ENCODE measurements at regions not wholly inside any gene's neighbourhood (a gene's known extent, or its start where the extent isn't known, plus 50 kb on each side); places are given as distances from the start of the nearest gene placed in this dataset.

DNA sequence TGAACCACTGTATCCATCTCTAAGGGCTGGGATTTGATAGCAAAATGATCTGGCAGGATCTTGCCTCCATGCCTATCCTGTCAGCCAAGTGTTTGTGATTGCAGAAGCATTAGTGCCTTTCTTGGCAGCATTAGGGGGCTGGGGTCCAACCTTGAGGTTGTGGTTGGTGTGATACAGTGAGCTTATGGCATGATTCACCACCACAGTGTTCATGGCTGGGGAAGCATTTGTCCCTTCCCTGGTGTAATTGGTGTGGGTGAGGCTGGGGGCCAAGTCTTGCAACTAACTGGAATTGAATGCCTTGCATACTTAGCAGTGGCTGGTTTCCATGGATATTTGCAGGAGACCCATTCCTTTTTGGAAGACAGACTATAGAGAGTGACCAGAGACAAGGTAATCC is 271.0 kb upstream of the TBL1XR1 start:
- TF ChIP-seq, protein P1, sequence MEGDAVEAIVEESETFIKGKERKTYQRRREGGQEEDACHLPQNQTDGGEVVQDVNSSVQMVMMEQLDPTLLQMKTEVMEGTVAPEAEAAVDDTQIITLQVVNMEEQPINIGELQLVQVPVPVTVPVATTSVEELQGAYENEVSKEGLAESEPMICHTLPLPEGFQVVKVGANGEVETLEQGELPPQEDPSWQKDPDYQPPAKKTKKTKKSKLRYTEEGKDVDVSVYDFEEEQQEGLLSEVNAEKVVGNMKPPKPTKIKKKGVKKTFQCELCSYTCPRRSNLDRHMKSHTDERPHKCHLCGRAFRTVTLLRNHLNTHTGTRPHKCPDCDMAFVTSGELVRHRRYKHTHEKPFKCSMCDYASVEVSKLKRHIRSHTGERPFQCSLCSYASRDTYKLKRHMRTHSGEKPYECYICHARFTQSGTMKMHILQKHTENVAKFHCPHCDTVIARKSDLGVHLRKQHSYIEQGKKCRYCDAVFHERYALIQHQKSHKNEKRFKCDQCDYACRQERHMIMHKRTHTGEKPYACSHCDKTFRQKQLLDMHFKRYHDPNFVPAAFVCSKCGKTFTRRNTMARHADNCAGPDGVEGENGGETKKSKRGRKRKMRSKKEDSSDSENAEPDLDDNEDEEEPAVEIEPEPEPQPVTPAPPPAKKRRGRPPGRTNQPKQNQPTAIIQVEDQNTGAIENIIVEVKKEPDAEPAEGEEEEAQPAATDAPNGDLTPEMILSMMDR (IDR thresholded peaks at IDR 0.05): no peak
- no peak for TF ChIP-seq POLR2A (IDR thresholded peaks at IDR 0.05)
